GM12892 (cell line): ENCODE measurements at regions not wholly inside any gene's neighbourhood (a gene's known extent, or its start where the extent isn't known, plus 50 kb on each side); places are given as distances from the start of the nearest gene placed in this dataset.

Experiments
- POLR2A ChIP-seq: IDR thresholded peaks from 2 replicates; pipeline ENCODE4 v1.6.1; 2011; ENCODE audit warnings: low read depth, low read length, control low read depth
- POLR2AphosphoS5 ChIP-seq: IDR thresholded peaks from 2 replicates; pipeline ENCODE4 v1.6.1; 2011; ENCODE audit warnings: low read depth, low read length, control low read depth
- TAF1 ChIP-seq: IDR thresholded peaks from 2 replicates; pipeline ENCODE4 v1.6.1; 2011; ENCODE audit warnings: low read depth, mild to moderate bottlenecking, control low read depth, low read length, borderline replicate concordance

DNA sequence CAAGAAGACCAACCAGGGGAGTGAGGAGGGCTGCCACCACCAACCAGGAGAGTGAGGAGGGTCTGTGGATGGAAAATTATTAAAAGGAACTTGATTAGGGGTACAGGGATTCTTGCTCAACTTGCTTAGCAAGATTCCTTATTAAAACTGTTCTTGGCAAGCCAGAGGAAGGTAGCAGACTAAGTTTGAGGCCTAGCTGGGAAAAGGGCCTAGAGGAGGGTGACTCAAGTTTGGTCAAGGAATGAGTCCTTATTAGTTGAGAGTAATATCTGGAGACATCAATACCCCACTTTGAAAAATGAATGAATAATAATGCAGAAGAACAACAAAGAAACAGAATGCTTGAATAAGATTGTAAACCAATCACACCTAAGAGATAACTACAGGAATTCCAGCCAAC lies 612.4 kb upstream of the ZFP42 start:
- TF ChIP-seq POLR2A, result no peak
- TF ChIP-seq POLR2AphosphoS5, result no peak
- TF ChIP-seq TAF1, result no peak
